Activated CD4-positive, alpha-beta T cell treated with anti-CD3 and anti-CD28 coated beads for 48 hours (primary cell): ENCODE measurements at regions not wholly inside any gene's neighbourhood (a gene's known extent, or its start where the extent isn't known, plus 50 kb on each side); places are given as distances from the start of the nearest gene placed in this dataset.
"Not testable (repeated sequence)": the region's sequence is repeated elsewhere in the genome, so short reads cannot be mapped to it uniquely, and the experiment has no call there.

ENCODE experiments used
- DNase-seq: peaks from one replicate; pipeline ENCODE4 v3.0.0-alpha.2; 2020

- DNase-seq, result peak; percentile 11
Measured at GRCh38 chr2:137888845-137889244, 75.4 kb upstream of the HNMT start.

- DNase-seq, result no peak
Measured at GRCh38 chr2:137892739-137893138, 71.5 kb upstream of the HNMT start.

GRCh38 chr2:137893145-137893544, 71.1 kb upstream of the HNMT start:
- DNase-seq, result no peak

- DNase-seq, result no peak
Measured at GRCh38 chr2:137896467-137896866, 67.8 kb upstream of the HNMT start.

- no peak for DNase-seq
Measured at GRCh38 chr2:137897082-137897481, 67.2 kb upstream of the HNMT start.

GRCh38 chr2:137900421-137901141, 63.7 kb upstream of the HNMT start:
- DNase-seq, result no peak

- DNase-seq, result no peak
Measured at GRCh38 chr2:137910641-137911040, 53.6 kb upstream of the HNMT start.

GRCh38 chr2:137912371-137912770, 51.9 kb upstream of the HNMT start:
- no peak for DNase-seq

GRCh38 chr2:137913169-137913568, 51.1 kb upstream of the HNMT start:
- DNase-seq, result no peak

- not testable (repeated sequence) for DNase-seq
Measured at GRCh38 chr2:137913648-137914047, 50.6 kb upstream of the HNMT start.
